Iris pigment epithelial cell (primary cell): ENCODE measurements at regions not wholly inside any gene's neighbourhood (a gene's known extent, or its start where the extent isn't known, plus 50 kb on each side); places are given as distances from the start of the nearest gene placed in this dataset.
A peak's percentile ranks its signal among the peaks of the same experiment; 100 is the strongest.

Source experiments
- DNase-seq: peaks from one replicate; pipeline ENCODE4 v3.0.0-alpha.2; 2011; ENCODE audit warnings: low read depth

GRCh38 chr6:67663105-67663895 is 971.8 kb upstream of the ADGRB3 start:
- no peak for DNase-seq

GRCh38 chr6:67653561-67653960 is 981.5 kb upstream of the ADGRB3 start:
- no peak for DNase-seq

- no peak for DNase-seq
These were observed 988.5 kb upstream of the ADGRB3 start for GRCh38 chr6:67646550-67646949.

GRCh38 chr6:67643281-67643680 is 991.8 kb upstream of the ADGRB3 start:
- no peak for DNase-seq

- DNase-seq = no peak
These were observed 992.5 kb upstream of the ADGRB3 start for GRCh38 chr6:67642582-67642981.

- peak; percentile 62 for DNase-seq
These were observed 994.6 kb upstream of the ADGRB3 start for GRCh38 chr6:67640484-67640883.

GRCh38 chr6:67639161-67639560 is 995.9 kb upstream of the ADGRB3 start:
- peak; percentile 70 for DNase-seq

GRCh38 chr6:67634199-67634598 is 1000.9 kb upstream of the ADGRB3 start:
- no peak for DNase-seq

GRCh38 chr6:67633058-67633457 is 1002.0 kb upstream of the ADGRB3 start:
- DNase-seq = no peak

- DNase-seq = peak; percentile 97
These were observed 1004.9 kb upstream of the ADGRB3 start for GRCh38 chr6:67630146-67630545.

- peak; percentile 78 for DNase-seq
These were observed 1005.8 kb upstream of the ADGRB3 start for GRCh38 chr6:67629258-67629657.

- DNase-seq = peak; percentile 76
These were observed 1019.3 kb upstream of the ADGRB3 start for GRCh38 chr6:67615796-67616195.

GRCh38 chr6:67608099-67608749 is 1026.9 kb upstream of the ADGRB3 start:
- no peak for DNase-seq

- DNase-seq = peak; percentile 73
These were observed 1027.9 kb upstream of the ADGRB3 start for GRCh38 chr6:67606906-67607828.

GRCh38 chr6:67594366-67594765 is 1040.7 kb upstream of the ADGRB3 start:
- peak; percentile 41 for DNase-seq

GRCh38 chr6:67593247-67593646 is 1041.8 kb upstream of the ADGRB3 start:
- DNase-seq = no peak

- DNase-seq = no peak
These were observed 1043.2 kb upstream of the ADGRB3 start for GRCh38 chr6:67591910-67592309.

GRCh38 chr6:67567842-67568241 is 1067.2 kb upstream of the ADGRB3 start:
- no peak for DNase-seq

GRCh38 chr6:67563671-67564070 is 1071.4 kb upstream of the ADGRB3 start:
- no peak for DNase-seq

- DNase-seq = no peak
These were observed 1075.0 kb upstream of the ADGRB3 start for GRCh38 chr6:67560068-67560467.

GRCh38 chr6:67558985-67559384 is 1076.1 kb upstream of the ADGRB3 start:
- peak; percentile 22 for DNase-seq

- no peak for DNase-seq
These were observed 1090.1 kb upstream of the ADGRB3 start for GRCh38 chr6:67544851-67545452.
